ENCODE measurements at regions not wholly inside any gene's neighbourhood (a gene's known extent, or its start where the extent isn't known, plus 50 kb on each side); places are given as distances from the start of the nearest gene placed in this dataset.
A peak's percentile ranks its signal among the peaks of the same experiment; 100 is the strongest.

DNA sequence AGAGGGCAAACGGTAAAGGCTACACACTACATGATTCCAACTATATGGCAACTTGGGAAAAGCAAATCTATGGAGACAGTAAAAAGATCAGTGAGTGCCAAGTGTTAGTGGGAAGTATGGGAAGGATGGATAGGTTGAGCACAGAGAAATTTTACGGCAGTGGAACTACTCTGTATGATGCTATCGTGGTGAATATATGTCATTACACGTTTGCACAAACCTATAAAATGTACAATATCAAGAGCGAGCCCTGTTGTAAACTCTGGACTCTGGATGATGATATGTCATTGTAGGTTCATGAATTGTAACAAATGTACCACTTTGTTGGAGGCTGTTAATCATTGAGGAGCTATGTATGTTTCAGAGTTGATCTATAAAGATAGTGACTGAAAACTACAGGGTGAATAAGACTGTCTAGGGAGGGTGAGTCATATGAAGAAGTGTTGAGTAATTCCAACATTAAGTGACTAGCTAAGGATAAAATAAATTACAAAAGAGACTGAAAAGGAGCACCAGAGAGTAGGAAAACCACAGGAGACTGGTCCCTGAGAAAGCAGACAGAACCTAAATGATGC lies 349.2 kb upstream of the LMO3 start:
- no peak for DNase-seq

DNA sequence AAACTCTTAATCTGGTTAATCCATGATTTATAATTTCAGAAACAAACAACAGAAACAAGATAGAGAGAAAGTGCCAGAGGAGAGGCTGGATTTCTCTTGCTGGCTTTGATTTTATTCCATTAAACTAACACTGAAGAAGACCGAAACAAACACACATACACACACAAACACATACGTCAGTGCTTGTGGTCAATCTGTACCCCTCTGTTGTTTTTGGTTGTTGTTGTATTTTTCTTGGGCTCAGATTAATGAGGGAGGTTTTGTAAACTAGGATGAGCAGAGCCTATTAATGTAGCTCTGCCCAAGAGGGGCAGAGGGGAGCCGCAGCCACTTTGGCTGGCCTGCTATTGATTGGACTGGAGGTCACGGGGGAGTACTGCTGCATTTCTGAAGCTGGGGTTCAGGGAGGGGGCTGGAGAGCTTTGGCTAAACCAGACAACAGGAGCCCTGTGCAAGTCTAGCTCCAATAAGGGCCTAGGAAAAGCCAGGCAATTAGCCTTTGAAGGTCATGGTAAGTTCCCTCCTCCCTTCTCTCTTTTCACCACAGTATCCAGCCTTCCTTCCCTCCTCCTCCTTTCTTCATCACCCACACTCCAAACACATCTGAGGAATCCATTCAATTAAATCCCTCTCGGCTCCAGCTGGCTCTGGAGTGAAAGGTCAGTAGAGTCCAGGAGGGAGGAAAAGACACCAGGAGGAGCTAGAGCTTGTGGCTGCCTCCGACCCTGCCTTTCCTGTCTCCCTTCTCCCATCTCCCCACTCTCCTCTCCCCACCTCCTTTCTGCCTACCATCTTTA lies 344.1 kb upstream of the LMO3 start:
- peak; percentile 58 for DNase-seq

DNA sequence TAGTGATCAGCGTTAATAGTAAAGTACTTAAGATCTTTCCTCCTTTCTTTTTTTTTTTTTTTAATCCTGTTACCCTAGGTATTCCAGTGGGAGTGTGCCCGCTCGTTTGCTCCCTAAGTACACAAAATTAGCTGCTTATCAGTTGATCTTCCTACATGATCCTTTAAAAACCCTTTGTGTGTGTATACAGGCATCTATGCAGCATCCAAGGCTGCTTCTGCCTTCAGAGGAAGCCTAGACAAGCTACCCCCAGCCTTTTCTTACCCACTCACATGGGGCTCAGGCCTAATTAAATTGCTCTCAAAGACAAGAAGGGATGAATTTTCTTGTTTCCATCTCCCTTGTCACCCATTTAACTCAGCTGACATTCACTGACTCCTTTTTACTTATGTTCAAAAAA lies 343.4 kb upstream of the LMO3 start:
- DNase-seq = peak; percentile 25

DNA sequence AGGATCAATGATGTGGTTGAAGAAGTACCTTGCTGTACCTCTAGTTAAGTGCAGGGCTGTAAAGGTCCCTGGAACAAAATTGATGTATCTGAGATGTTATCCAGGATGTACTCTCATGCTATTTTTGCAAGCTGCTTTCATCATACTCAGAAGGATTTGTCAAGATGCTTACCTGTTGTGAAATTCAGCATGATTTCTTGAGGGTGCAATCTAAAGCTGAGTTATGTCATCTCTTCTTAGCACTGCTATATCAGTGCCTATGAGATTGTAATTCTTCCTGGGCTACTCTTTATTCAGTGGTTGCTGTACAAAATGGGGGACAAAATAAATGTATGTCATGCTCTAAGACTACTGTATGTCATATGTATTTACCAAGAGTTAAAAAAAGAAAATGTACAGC lies 340.7 kb upstream of the LMO3 start:
- DNase-seq = no peak

DNA sequence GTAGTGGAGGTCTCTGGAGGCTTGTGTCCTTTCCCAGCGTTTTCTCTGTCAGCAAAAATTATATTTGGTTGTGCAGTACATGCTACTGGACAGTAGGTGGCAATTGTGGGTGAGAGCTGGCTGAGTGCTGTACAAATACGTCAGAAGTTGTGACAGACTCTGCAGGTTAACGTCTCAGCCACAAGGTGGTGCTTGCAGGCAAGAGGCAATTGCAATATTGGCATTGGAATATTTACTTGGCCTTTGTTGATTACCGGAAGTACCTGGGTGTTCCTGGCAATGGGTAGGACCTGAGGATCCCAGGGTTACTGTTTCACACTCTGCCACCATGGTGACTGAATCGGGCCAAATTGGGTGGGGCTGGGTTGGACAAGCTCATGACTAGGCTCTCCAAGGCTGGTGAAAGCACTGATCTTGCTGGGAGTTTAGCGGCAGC lies 333.9 kb upstream of the LMO3 start:
- DNase-seq = peak; percentile 22

DNA sequence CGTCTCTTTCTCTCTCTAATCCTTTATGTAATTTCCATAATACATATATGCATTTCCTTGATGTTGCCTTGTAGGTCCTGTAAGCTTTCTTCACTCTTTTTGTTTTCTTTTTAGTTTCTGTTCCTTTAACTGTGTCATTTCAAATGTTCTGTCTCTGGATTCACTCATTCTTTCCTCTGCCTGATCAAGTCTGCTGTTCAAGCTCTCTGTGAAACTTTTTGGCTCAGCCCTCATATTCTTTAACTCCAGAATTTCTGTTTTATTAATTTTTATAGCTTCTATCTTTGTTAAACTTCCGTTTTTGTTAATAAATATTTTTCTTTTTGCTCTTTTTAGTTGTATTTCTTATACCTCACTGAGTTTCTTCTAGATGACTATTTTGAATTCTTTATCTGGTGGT lies 321.3 kb upstream of the LMO3 start:
- DNase-seq = no peak

DNA sequence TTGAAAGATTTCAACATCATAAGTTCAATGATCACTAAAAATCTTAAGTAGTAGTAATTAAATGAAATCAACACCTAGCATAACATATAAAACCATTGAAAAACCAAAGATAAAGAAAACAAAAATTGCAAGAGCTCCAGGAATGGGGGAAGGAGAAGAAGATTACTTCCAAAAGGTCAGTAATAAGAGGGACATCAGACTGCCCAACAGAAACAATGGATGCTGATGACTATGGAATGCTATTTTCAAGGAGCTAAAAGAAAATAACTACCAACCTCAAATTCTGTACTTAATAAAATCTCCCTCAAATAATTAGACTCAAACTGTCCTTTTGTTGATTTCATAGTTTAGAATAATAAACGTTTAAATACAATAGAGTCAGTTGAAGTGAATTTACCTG lies 314.5 kb upstream of the LMO3 start:
- DNase-seq = no peak

DNA sequence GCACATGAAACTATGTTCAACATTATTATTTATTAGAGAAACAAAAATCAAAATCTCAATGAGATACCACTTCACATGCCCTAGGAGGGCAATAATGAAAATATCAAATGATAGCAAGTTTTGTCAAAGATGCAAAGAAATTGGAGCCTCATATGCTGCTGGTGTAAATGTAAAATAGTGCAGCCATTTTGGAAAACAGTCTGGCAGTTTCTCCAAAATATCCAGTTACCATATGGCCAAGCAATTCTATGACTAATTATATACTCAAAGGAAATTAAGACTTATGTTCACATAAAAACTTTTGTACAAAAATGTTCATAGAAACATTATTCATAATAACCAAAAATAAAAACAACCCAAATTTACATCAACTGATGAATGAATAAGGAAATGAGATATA lies 313.6 kb upstream of the LMO3 start:
- DNase-seq = no peak

DNA sequence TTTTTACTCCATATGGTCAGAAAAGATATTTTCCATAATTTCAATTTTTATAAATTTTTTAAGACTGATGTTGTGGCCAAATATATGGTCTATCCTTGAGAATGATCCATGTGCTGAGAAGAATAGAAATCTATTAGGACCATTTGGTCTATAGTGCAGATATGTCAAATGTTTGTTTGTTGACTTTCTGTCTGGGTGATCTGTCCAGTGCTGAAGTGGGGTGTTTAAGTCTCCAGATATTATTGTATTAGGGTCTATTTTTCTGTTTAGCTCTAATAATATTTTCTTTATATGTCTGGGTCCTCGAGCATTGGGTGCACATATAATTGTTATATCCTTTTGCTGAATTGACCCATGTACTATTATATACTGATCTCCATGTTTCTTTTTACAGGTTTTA lies 308.9 kb upstream of the LMO3 start:
- no peak for DNase-seq

DNA sequence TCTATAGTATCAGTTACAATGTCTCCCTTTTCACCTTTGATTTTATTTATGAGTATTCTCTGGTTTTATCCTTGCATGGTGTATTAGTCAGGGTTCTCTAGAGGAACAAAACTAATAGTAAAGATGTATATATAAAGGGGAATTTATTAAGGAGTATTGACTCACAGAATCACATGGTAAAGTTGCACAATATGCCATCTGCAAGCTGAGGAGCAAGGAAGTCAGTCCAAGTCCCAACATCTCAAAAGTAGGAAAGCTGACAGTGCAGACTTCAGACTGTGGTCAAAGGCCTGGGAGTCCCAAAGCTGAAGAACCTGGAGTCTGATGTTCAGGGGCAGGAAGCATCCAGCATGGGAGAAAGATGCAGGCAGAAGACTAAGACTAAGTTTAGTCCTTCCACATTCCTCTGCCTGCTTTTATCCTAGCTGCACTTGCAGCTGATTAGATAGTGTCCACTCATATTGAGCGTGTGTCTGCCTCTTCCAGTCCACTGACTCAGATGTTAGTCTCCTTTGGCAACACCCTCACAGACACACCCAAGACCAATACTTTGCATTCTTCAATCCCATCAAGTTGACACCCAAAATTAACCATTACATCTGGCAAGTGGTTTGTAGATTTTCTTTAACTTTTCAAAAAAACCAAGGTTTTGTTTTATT lies 308.0 kb upstream of the LMO3 start:
- no peak for DNase-seq

DNA sequence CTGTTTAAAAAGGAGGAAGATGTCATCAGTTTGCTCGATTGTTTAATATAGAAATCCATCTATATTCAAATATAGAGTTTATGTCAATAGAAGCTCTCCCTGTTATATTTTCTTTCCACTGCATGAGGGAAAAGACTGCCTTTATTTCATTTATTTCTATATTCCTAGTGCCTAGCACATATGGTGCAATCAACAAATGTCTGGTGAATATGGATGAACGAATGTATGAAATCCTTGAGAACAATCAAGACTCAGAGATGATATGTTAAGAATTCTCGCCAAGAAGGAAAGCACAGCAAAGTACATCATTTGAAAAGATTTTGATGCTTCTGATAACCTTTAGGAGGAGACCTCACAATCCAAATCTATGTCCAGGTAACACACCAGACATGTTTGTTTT lies 296.0 kb upstream of the LMO3 start:
- no peak for DNase-seq

DNA sequence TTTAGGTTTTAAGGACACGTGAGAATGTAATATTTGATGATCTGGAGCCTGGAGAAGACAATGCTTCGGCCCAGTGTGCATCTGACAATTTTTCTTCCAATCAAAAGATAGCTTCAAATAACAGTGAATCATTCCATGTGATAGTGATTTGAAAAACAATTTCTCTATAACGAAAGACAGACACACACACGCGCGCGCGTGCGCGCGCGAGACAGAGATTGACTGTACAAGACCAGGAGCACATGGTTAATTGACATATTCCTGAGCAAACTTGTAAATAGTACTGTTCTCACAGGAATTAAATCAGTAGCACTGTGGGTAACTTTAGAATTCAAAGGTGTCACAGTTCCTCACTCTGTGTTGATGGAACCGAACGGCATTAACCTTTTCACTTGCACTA lies 287.5 kb upstream of the LMO3 start:
- DNase-seq = no peak

DNA sequence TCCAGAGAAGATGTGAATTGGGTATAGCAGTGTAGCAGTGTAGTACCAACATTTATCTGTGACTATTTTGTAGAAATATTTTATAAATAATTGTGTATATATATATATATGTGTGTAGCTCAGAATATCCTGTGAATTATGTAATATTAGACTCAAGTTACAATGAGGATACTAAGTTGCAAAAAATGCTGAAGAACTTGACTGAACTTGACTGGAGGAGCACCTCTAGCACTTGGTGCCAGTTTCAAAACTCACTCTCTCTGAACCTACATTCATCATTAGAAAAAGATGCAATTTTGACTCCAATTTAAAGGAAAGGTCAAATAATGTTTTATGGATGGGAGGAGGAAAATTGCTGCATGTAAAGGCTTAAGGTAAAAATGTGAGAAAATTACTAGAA lies 285.7 kb upstream of the LMO3 start:
- DNase-seq = no peak

DNA sequence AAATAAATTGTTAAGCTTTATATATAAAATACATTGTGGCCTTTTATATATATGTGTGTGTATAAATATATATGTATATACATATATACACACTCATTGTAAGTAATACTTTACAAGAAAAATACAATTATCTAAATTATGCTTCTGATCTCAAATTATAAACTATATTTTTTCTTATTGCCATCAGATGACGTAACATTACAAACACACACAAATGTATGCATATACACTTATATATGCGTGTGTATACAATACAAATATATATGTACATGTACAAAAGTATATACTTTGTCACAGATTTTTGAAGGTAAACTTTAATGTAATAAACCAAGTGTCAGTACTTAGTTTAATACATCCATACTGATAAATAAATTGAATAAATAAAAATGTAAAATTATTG lies 278.9 kb upstream of the LMO3 start:
- no peak for DNase-seq

DNA sequence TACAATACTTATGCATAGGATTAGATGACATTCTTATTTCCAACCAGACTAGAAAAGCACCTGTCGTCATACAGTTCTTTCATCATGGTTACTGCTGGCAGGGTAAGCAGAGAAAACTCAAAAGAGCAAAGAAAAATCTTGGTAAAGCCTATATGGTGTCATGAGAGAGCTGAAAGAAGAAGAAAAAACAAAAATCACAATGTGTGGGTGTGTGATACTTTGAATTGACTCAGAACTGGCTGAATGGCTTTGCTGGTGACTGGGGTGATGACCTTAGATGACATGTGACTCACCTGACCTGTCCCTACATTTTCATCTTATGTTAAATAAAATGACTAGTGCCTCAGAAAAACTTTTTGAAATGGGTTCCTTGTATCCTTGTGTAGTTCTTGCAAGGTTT lies 278.1 kb upstream of the LMO3 start:
- no peak for DNase-seq

DNA sequence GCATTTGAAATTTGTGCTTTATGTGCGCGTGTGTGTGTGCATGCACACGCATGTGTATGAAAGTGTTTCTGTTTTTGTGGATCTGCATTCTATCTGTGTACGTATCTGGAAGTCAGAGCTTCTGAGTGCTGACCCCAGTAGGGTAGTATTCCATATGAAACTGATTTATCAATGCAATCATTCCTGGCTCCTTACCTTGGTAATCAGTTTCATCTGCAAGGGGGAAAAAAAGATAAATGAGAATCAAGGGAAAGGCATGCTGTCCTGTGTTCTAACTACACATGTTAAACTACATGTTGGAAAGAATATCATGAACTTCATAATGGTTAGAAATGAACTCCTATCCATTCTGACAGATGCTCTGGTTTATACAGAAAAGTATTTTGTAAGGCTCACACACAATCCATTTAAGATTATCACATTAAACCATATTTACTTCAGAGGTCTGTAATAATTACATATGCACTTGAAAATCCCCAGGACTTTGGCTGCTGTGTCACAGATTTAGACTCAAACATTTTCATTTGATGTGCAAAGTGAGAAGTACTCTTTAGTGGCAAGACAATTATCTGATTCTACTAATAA lies 276.1 kb upstream of the LMO3 start:
- no peak for DNase-seq

DNA sequence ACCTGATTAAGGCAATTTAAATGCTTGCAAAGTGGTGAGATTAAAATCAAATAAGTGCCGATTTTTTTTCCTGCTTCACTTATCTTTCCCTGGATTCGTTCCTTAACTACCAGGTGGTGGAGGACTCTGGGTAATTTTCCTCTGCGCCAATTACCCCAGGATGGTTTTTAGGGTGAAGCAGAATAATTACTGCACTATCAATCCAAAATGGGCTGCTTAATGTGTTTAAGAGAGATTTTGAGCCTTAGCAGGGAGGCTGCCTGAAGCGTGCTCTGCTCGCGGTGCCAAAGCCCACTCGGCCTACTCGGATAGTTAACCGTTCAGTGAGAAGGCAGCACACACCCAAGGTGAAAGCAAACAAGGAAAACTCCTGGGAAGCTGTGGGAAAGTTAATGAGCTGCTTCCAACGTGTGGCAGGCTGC lies 274.9 kb upstream of the LMO3 start:
- DNase-seq = peak; percentile 26

DNA sequence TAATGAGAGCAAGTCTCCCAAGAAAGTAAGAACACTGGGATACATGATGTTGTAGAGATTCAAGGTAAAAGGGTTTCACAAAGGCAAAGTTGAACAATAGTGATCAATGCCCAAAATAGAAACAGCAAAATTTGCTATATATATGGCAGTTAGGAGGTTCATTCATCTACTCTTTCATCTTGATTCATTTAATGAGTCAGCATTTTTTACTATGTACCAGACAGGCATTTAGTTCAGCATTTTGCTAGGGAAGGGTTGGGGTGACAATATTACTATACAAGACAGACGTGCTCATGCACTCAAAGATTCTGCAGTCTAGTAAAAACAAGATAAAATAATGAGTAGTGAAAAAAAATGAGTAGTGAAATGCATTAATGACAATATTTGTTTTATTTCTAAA lies 264.9 kb upstream of the LMO3 start:
- no peak for DNase-seq

DNA sequence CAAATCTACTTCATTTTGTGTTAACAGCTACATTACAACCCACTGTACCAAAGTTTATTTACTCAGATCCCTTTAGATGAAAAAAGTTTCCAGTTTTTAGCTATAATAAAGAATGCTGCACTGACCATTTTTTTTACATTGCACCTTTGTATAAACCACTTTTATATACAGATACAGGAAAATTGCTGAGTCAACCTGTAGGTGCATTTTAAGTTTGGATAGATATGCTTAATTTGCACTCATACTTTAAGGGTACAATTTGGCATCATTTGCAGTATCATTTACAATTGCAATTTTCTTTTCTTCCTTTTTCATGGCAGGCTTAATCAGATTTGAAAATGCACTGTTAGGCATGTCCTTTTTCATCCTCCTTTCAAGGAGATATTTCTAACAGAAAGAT lies 257.8 kb upstream of the LMO3 start:
- no peak for DNase-seq

DNA sequence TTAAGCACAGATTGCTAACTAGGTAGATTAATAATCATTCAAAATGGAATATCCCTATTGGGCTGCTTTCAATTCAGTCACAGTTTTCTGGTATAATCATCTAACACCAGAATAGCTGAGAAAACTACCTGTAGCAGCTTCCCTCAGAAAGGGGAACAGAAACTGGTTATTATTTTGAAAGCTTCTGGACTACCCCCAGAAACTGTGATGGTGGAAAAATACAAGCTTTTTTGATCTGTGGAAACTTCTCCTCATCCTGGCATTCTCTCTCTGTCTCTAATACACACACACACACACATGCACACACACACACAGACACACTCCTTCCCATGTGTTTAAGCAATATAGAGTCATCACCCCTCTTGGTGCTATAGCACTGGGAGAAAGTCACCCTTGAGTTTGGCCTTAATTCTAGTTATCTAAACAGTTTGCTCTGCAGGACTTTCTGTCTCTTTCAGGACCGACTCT lies 251.5 kb upstream of the LMO3 start:
- no peak for DNase-seq

DNA sequence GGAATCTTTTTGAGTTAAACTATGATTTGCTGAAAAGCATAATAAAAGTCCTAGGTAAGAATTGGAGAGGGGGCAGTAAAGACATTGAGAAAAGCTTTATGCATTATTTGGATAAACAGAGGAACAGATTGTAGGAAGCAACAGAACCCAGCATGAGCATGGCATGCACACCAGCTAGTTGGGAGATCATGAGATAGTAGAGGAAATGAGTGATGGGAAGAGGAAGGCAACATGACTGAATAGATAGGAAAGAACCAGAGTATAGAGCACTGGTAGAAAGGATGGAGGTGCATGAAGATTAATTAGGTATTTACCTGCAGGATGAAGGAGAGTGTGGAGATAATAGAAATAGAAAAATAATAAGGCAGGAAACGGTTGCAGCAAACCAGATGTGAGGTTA lies 248.5 kb upstream of the LMO3 start:
- DNase-seq = no peak

DNA sequence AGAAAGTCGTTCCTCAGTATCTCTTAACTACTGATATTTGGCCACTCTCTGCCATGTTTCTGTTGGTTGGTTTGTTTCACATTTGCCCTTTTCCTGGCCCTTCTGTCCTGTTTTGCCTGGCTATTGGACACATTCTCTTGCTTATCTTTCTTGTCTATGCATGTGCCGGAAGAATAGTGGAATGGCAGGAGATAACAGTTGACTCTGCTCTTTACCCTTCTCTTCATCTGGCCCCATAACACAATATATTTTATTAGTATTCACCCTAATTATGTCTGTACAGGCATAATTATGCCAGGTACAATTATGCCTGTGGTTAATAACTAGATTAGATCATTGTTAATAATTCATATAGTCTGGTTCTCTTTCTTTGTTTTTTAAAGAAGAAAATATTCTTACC lies 243.5 kb upstream of the LMO3 start:
- no peak for DNase-seq

DNA sequence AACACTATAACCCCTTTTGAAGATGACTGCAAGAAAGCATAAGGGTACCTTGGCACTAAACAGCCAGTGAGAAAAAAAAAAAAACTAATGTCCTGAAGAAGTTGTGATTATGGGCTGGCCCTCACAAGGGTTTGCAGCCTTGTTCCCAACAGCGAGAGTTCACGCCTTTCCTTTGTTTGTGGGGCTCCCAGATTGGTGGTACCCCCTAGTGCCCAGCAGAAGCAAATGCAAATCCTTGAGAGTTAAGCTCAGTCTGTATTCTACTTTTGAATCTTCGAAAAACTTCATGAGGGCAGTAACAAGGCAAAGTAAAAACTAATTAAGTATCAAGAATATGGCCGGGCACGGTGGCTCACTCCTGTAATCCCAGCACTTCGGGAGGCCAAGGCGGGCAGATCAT lies 238.9 kb upstream of the LMO3 start:
- DNase-seq = no peak
